GM18951 (cell line): ENCODE measurements at regions not wholly inside any gene's neighbourhood (a gene's known extent, or its start where the extent isn't known, plus 50 kb on each side); places are given as distances from the start of the nearest gene placed in this dataset.

ENCODE experiments used
- POLR2A ChIP-seq: IDR thresholded peaks from 4 replicates; pipeline ENCODE4 v1.6.1; 2011; ENCODE audit warnings: mild to moderate bottlenecking; ENCODE audit not compliant: insufficient read length, insufficient read depth; ENCODE audit errors: extremely low read depth
- in situ Hi-C: fragments of 300-500 bp; cut with MboI; formaldehyde crosslinking; loops from one replicate; pipeline ENCODE4 v1.12.0; 2022; ENCODE audit warnings: low sequenced_read_pairs, mixed read lengths, inconsistent platforms; ENCODE audit not compliant: unreplicated experiment

DNA sequence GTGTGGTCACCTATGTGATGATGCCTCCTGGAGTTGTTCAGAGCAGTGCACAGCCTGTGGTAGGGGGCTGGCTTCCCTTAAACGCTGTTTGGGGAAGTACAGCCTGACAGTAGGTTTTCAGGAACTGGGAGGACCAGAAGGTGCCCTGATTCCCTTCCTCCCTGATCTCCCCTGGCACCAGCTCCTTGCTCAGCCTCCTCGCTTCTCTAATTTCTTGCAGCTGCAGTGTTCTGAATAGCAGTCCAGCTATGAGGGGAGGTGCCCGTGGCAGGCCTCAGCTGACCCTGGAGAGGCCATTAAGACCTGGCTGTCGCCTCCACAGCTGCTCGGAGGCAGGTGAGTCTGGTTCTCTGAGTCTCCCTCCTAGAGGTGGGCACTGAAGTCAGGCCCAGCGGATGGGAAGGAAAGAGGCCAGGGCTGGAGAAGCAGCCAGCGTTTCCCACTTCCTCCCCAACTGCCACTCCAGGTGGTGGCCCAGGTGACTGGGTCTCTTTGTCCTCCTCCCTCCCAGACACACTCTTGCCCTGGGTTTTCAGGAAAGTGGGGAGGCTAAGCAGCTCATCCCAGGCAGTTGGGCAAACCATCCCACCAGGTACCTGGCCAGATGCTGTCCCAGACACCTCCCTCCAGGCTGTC is 52.0 kb upstream of the RPL11 start:
- in situ Hi-C loops, result loop anchor here (5.0 kb wide), 1 partner anchor 87 kb away; no protein-coding TSS in a partner anchor
- TF ChIP-seq POLR2A, result no peak

- in situ Hi-C loops, result loop anchor here (5.0 kb wide), 1 partner anchor 87 kb away; no protein-coding TSS in a partner anchor
- no peak for TF ChIP-seq POLR2A
These were observed 52.8 kb upstream of the RPL11 start for GRCh38 chr1:23638786-23639241.

- in situ Hi-C loops, result loop anchor here (5.0 kb wide), 1 partner anchor 86 kb away; no protein-coding TSS in a partner anchor
- no peak for TF ChIP-seq POLR2A
These were observed 53.4 kb upstream of the RPL11 start for GRCh38 chr1:23638188-23638619.

- in situ Hi-C loops, result loop anchor here (5.0 kb wide), 1 partner anchor 84 kb away; no protein-coding TSS in a partner anchor
- TF ChIP-seq POLR2A, result no peak
These were observed 55.6 kb upstream of the RPL11 start for GRCh38 chr1:23636009-23636408.

- in situ Hi-C loops, result loop anchor here (5.0 kb wide), 1 partner anchor 83 kb away; no protein-coding TSS in a partner anchor
- no peak for TF ChIP-seq POLR2A
These were observed 56.6 kb upstream of the RPL11 start for GRCh38 chr1:23634840-23635651.

DNA sequence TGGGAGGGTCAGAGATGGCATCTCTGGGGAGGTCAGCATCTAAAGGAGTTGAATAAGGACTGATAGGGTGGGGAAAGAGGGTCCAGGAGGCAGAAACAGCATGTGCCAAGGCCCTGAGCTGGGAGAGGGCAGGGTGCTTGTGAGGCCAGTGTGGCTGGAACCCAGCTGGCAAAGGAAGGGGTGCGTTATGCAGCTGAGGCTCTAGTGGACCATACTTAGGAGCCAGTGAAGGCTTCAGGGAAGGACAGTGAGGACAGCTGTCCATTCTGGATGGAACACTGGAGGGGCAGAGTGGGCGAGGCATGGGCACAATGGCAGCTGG is 57.1 kb upstream of the RPL11 start:
- in situ Hi-C loops, result no loop called here

GRCh38 chr1:23632479-23633160 is 59.0 kb upstream of the RPL11 start:
- no peak for TF ChIP-seq POLR2A
- in situ Hi-C loops, result no loop called here

More for the DNA sequence above, 57.1 kb upstream of the RPL11 start:
- TF ChIP-seq POLR2A, result no peak

DNA sequence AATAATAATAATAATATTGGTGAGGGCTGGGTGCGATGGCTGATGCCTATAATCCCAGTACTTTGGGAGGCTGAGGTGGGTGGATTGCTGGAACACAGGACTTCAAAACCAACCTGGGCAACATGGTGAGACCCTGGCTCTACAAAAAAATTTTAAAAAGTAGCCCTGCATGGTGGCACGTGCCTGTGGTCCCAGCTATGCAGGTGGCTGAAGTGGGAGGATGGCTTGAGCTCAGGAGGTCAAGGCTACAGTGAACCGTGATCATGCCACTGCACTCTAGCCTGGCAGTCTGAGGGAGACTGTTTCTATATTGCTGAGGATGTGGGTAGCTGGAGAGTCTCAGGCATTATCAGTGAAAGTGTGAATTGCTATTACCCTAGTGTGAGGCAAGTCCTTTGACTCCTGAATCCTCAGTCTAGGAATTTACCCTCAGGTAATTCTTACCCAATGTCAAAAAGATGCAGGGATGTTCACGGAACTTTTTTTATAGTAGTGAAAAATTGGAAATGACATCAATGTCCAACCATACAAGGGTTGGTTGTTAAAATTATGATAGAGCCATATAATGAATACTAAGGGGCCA is 61.8 kb upstream of the RPL11 start:
- TF ChIP-seq POLR2A, result no peak
- in situ Hi-C loops, result no loop called here

DNA sequence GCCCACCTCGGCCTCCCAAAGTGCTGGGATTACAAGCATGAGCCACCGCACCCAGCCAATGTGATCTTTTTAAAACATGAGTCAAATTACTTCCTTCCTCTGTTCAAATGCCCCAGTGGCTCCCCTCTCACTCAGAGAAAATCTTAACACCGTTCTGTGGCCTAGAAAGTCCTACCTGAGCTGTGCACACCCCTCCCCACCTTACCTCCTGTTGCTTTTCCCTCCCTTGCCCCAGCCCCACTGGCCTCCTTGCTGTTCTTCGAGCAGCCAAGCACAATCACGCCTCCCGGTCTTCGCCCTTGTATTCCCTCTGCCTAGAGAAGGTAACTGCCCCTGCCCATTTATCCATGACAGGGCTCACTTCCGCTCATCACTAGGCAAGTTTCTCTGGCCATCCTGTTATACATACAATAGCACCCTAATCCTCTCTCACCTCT is 62.6 kb upstream of the RPL11 start:
- TF ChIP-seq POLR2A, result no peak
- in situ Hi-C loops, result no loop called here

DNA sequence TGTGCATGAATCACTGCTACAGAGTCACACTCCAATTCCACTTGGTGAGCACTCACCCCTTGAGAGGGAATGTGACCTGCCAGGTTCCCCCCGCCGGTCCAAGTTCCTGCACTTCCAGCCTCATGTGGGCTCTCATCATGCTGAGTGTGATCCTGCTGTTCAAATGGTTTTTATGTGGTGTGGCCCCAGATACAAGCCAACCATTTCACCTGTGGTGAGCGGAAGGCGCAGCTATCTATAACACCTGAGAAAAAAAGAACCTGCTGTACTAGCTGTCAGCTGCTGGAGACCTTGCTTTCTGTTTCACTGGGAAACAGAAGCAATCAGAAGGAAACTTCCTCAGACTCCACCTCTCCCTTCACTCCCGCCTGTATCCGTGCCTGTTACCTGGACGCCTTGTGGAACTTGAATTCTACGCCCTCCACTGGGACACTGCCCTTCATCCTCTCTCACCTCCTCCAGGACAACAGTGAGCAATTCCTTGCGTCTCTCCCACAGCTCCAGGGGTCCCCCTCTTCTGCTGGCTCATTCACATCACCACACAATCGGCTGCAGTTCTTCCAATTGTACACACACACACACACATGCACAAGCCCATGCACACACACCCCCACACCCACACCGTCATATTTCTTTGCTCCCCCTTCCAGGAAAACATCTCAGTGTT is 64.4 kb upstream of the RPL11 start:
- TF ChIP-seq POLR2A, result no peak
- in situ Hi-C loops, result no loop called here

GRCh38 chr1:23625929-23626535 is 65.6 kb upstream of the RPL11 start:
- TF ChIP-seq POLR2A, result no peak
- in situ Hi-C loops, result no loop called here

GRCh38 chr1:23625459-23625858 is 66.1 kb upstream of the RPL11 start:
- in situ Hi-C loops, result no loop called here
- no peak for TF ChIP-seq POLR2A

GRCh38 chr1:23624440-23624839 is 65.1 kb upstream of the ID3 start:
- in situ Hi-C loops, result no loop called here
- no peak for TF ChIP-seq POLR2A
